Upper lobe of left lung (tissue), 4 donors: ENCODE measurements at regions not wholly inside any gene's neighbourhood (a gene's known extent, or its start where the extent isn't known, plus 50 kb on each side); places are given as distances from the start of the nearest gene placed in this dataset.

ENCODE experiments used
- EP300 ChIP-seq, 4 donors: sonication (generic); formaldehyde crosslinking; IDR thresholded peaks; one replicate each; pipeline ENCODE4 v1.5.1; 2017; ENCODE audit warnings: antibody characterized with exemption in 4 of 4, control low read depth in 2 of 4
- POLR2A ChIP-seq, 4 donors: fragments of 450-650 bp; IDR thresholded peaks; one replicate each; pipeline ENCODE4 v1.5.1; 2016 to 2017; ENCODE audit warnings: antibody characterized with exemption in 4 of 4, mild to moderate bottlenecking in 2 of 4
- POLR2AphosphoS5 ChIP-seq, 2 donors: sonication (generic); formaldehyde crosslinking; IDR thresholded peaks; one replicate each; pipeline ENCODE4 v1.5.1; 2017; ENCODE audit warnings: antibody characterized with exemption in 2 of 2
- TF ChIP-seq, protein P1 (sequence below), 6 experiments: fragments of 450-650 bp in 4 of 6; fragments of 200-600 bp in 2 of 6; sonication (generic) in 2 of 6; IDR thresholded peaks; one replicate each; pipeline ENCODE4 v1.5.1; 2016 to 2019; ENCODE audit warnings: antibody characterized with exemption in 6 of 6

DNA sequence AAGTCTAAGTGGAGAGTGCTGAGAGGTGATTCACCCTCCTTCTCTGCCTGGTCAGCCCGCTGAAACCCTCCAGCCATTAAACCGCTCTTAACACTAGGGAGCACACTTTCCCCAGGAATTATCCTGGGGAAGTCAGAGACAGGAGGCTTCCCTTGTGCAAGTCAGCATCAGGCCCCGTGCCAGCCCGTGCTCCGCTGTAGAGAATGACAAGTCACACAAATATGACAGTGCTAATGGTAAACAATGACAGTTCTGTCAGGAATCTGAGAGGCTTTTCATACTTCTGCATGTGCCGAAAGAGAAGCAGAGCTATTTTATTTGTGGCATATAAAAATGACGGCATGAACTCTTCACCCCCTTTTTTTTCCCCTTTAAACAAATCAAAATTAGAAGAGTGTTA is 816.9 kb upstream of the SLC10A2 start:
- TF ChIP-seq, protein P1, sequence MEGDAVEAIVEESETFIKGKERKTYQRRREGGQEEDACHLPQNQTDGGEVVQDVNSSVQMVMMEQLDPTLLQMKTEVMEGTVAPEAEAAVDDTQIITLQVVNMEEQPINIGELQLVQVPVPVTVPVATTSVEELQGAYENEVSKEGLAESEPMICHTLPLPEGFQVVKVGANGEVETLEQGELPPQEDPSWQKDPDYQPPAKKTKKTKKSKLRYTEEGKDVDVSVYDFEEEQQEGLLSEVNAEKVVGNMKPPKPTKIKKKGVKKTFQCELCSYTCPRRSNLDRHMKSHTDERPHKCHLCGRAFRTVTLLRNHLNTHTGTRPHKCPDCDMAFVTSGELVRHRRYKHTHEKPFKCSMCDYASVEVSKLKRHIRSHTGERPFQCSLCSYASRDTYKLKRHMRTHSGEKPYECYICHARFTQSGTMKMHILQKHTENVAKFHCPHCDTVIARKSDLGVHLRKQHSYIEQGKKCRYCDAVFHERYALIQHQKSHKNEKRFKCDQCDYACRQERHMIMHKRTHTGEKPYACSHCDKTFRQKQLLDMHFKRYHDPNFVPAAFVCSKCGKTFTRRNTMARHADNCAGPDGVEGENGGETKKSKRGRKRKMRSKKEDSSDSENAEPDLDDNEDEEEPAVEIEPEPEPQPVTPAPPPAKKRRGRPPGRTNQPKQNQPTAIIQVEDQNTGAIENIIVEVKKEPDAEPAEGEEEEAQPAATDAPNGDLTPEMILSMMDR (IDR thresholded peaks at IDR 0.05), result peak in 5 of 6 experiments; percentile 13 to 65 (median 47)
- no peak for TF ChIP-seq POLR2A (IDR thresholded peaks at IDR 0.05)
- TF ChIP-seq EP300 (IDR thresholded peaks at IDR 0.05), result peak in 1 of 4 donors; percentile 50
- TF ChIP-seq POLR2AphosphoS5 (IDR thresholded peaks at IDR 0.05), result peak; percentile 42 to 51
